ENCODE measurements at regions not wholly inside any gene's neighbourhood (a gene's known extent, or its start where the extent isn't known, plus 50 kb on each side); places are given as distances from the start of the nearest gene placed in this dataset.
A peak's percentile ranks its signal among the peaks of the same experiment; 100 is the strongest.

DNA sequence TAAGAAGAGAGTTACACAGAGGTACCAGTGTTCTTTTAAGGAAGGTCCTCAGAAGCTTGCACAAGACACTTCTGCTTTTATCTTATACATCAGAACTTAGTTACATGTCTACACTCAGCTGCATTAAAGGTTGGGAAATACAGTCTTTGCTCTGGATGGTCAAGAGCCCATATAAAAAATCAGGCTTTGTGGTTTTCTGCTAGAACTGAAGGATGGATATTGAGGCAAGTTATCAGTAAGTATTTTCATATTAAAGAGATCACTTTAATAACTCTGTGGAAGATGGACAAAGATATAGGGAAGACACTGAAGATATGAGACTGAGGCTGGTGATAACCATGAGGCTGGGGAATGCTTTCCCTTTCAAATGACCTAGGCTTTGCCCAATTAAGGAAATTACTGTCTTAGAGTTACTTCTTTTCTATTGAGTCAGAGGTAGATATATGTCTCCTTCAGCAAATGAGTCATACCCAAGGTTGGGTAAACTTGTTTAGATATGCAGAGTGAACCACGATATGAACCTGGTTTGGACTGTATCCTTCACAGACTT is 87.0 kb upstream of the TNC start:
- Histone ChIP-seq H3K4me3 (ENCODE audit: low read length) (no peak overlapping the region), H3K27ac (ENCODE audit: low read depth, low read length) (no peak overlapping the region), H2BK15ac (replicated peaks; ENCODE audit: low read depth) (peak overlapping the region; percentile 36), H3K27me3 (ENCODE audit: insufficient read depth, low read length, poor library complexity) (no peaks in the 10 kb centered on the region), H3K23ac (ENCODE audit: low read length) (no peak overlapping the region), H2AK5ac (ENCODE audit: low read length) (no peak overlapping the region), H2BK120ac (ENCODE audit: low read depth, low read length) (no peak overlapping the region), H3K79me2 (ENCODE audit: control insufficient read depth, insufficient read depth, low read length) (no peaks in the 10 kb centered on the region), H3K9ac (ENCODE audit: low read length) (no peak overlapping the region), H3K18ac (ENCODE audit: low read length) (no peak overlapping the region), H4K5ac (ENCODE audit: low read length) (no peak overlapping the region), H3K4me2 (ENCODE audit: low read length) (no peak overlapping the region), H3K36me3 (ENCODE audit: control insufficient read depth, insufficient read depth, low read length) (no peaks in the 10 kb centered on the region), H3K56ac (ENCODE audit: low read length) (no peak overlapping the region), H4K8ac (ENCODE audit: low read depth, low read length) (no peak overlapping the region), H3K79me1 (ENCODE audit: low read length) (no peaks in the 10 kb centered on the region), H3K4ac (ENCODE audit: low read depth, low read length) (no peak overlapping the region), H3K4me1 (ENCODE audit: control insufficient read depth, low read depth, low read length) (peaks cover 4% of the 10 kb centered on the region), H2BK5ac (ENCODE audit: low read length) (no peak overlapping the region)
- no CpG with 5 or more reads among the region's 1 CpG for WGBS (ENCODE audit: extremely low coverage, insufficient coverage, low lambda C conversion rate)
- DNase-seq: no peak

DNA sequence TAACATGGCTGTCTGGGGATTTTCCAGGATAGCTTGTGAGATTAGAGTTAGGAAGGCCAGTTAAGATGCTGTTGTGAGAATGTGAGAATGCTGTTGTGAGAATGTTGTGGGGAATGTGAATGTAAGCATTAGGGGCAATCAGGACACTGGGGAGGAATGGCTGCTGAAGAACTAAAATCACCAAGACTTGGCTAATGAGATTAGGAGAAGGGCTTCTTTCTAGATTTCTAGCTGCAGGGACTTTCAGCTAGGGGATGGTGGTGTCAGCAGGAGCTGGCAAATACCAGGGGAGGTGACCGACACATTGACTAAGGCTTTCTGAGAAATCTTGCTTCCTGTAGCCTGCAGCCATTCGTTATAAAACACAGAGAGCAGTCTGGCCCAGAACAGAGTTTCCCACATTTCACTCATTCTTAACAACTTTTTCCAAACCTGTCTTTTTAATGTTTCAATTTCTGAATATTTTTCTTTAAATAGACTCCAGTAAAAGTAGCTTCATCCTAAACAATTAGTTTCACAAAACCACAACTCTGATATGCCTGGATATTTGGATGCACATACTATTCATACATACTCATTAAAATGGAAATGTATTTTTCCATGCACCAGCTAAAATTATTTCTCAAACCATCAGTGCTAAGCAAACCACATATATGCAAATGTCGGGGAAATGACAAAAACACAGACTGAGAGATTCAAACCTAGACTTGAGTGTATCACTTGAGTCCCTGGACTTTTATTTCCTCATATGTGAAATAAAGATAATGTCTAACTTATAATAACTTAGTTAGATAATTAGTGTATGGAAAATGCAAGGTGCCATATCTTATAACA is 89.3 kb upstream of the TNC start:
- Histone ChIP-seq H3K79me2 (ENCODE audit: control insufficient read depth, insufficient read depth, low read length) (no peaks in the 10 kb centered on the region), H3K4ac (ENCODE audit: low read depth, low read length) (no peak overlapping the region), H4K8ac (ENCODE audit: low read depth, low read length) (no peak overlapping the region), H2AK5ac (ENCODE audit: low read length) (no peak overlapping the region), H3K27ac (ENCODE audit: low read depth, low read length) (peak overlapping the region; percentile 84), H3K27me3 (ENCODE audit: insufficient read depth, low read length, poor library complexity) (no peaks in the 10 kb centered on the region), H4K5ac (ENCODE audit: low read length) (no peak overlapping the region), H3K56ac (ENCODE audit: low read length) (peak overlapping the region; percentile 46), H2BK5ac (ENCODE audit: low read length) (no peak overlapping the region), H3K18ac (ENCODE audit: low read length) (peak overlapping the region; percentile 82), H3K4me2 (ENCODE audit: low read length) (no peak overlapping the region), H3K23ac (ENCODE audit: low read length) (no peak overlapping the region), H3K4me1 (ENCODE audit: control insufficient read depth, low read depth, low read length) (peaks cover 5% of the 10 kb centered on the region), H2BK120ac (ENCODE audit: low read depth, low read length) (no peak overlapping the region), H3K9ac (ENCODE audit: low read length) (no peak overlapping the region), H2BK15ac (replicated peaks; ENCODE audit: low read depth) (no peak overlapping the region), H3K36me3 (ENCODE audit: control insufficient read depth, insufficient read depth, low read length) (no peaks in the 10 kb centered on the region), H3K79me1 (ENCODE audit: low read length) (no peaks in the 10 kb centered on the region), H3K4me3 (ENCODE audit: low read length) (no peak overlapping the region)
- WGBS (ENCODE audit: extremely low coverage, insufficient coverage, low lambda C conversion rate): no CpG with 5 or more reads among the region's 3 CpGs
- DNase-seq: peak; percentile 94

DNA sequence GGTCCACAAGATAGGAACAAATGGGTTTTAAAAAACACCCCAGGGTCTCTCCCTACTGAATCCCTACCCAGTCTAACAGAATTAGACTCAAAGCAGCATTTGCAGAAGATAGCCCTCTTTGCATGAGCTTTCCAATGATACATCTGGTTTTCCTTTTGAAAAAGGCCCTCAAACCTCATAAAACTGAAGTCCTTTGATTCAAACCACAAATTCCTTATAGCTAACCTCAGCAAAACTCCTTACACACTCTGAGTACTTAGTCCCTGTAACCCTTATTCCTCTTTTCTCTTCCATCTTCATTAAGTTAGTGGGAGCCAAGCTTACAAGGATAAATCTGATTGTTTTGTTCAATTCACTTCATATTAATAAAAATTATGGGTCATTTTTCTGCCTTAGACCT is 90.5 kb upstream of the TNC start:
- Histone ChIP-seq H3K79me1 (ENCODE audit: low read length) (no peaks in the 10 kb centered on the region), H4K8ac (ENCODE audit: low read depth, low read length) (no peak overlapping the region), H3K79me2 (ENCODE audit: control insufficient read depth, insufficient read depth, low read length) (no peaks in the 10 kb centered on the region), H3K23ac (ENCODE audit: low read length) (no peak overlapping the region), H2BK120ac (ENCODE audit: low read depth, low read length) (peak overlapping the region; percentile 90), H3K27me3 (ENCODE audit: insufficient read depth, low read length, poor library complexity) (no peaks in the 10 kb centered on the region), H3K9ac (ENCODE audit: low read length) (no peak overlapping the region), H3K4ac (ENCODE audit: low read depth, low read length) (no peak overlapping the region), H3K4me2 (ENCODE audit: low read length) (no peak overlapping the region), H2BK15ac (replicated peaks; ENCODE audit: low read depth) (no peak overlapping the region), H2AK5ac (ENCODE audit: low read length) (no peak overlapping the region), H3K27ac (ENCODE audit: low read depth, low read length) (no peak overlapping the region), H3K36me3 (ENCODE audit: control insufficient read depth, insufficient read depth, low read length) (no peaks in the 10 kb centered on the region), H2BK5ac (ENCODE audit: low read length) (no peak overlapping the region), H3K4me1 (ENCODE audit: control insufficient read depth, low read depth, low read length) (peaks cover 7% of the 10 kb centered on the region), H4K5ac (ENCODE audit: low read length) (no peak overlapping the region), H3K18ac (ENCODE audit: low read length) (peak overlapping the region; percentile 95), H3K4me3 (ENCODE audit: low read length) (no peak overlapping the region), H3K56ac (ENCODE audit: low read length) (no peak overlapping the region)
- no peak for DNase-seq

DNA sequence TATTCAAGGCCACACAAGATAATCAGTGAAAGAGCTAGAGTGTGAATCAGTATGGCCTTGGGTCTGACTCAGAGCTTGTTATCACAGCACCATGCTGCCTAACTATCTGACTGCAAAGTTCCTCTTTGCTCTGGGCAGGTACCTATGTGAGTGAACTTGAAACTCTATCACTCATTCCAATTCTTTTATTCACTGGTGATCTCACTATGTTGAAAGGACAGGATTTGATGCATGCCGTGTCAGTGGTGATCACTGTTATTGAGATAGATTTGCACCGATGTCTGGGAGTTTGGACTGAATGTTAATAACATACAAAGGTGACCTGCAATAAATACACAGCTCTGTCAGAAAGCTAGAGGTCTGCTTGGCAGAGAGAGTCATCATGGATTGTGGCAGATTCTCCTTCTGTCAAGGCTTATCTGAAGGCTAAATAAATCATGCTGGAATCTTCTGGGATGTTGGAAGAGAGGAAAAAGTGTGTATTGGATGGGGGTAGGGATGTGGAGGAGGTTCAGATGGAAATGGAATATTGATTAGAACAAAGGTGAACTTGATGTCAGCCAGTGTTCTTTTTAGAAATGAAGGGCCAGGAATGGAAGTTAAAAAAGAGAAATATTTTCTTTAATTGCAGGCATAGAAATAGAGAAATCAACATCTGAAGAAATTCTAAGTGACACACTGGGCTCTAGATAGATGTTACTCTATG is 91.8 kb upstream of the TNC start:
- H4K8ac ChIP-seq (ENCODE audit: low read depth, low read length): no peak overlapping the region
- H3K79me1 ChIP-seq (ENCODE audit: low read length): no peaks in the 10 kb centered on the region
- no peak overlapping the region for H2BK15ac ChIP-seq (replicated peaks; ENCODE audit: low read depth)
- H2AK5ac ChIP-seq (ENCODE audit: low read length): no peak overlapping the region
- no peak overlapping the region for H3K4ac ChIP-seq (ENCODE audit: low read depth, low read length)
- H3K79me2 ChIP-seq (ENCODE audit: control insufficient read depth, insufficient read depth, low read length): no peaks in the 10 kb centered on the region
- no peak overlapping the region for H3K27ac ChIP-seq (ENCODE audit: low read depth, low read length)
- H3K4me1 ChIP-seq (ENCODE audit: control insufficient read depth, low read depth, low read length): peaks cover 7% of the 10 kb centered on the region
- H2BK120ac ChIP-seq (ENCODE audit: low read depth, low read length): no peak overlapping the region
- no peak overlapping the region for H2BK5ac ChIP-seq (ENCODE audit: low read length)
- no peak overlapping the region for H3K56ac ChIP-seq (ENCODE audit: low read length)
- H3K23ac ChIP-seq (ENCODE audit: low read length): no peak overlapping the region
- peak overlapping the region; percentile 23 for H3K18ac ChIP-seq (ENCODE audit: low read length)
- H3K27me3 ChIP-seq (ENCODE audit: insufficient read depth, low read length, poor library complexity): no peaks in the 10 kb centered on the region
- peak; percentile 70 for DNase-seq
- no CpG with 5 or more reads among the region's 2 CpGs for WGBS (ENCODE audit: extremely low coverage, insufficient coverage, low lambda C conversion rate)
- no peak overlapping the region for H4K5ac ChIP-seq (ENCODE audit: low read length)
- H3K4me3 ChIP-seq (ENCODE audit: low read length): no peak overlapping the region
- H3K4me2 ChIP-seq (ENCODE audit: low read length): no peak overlapping the region
- H3K36me3 ChIP-seq (ENCODE audit: control insufficient read depth, insufficient read depth, low read length): no peaks in the 10 kb centered on the region
- H3K9ac ChIP-seq (ENCODE audit: low read length): no peak overlapping the region

DNA sequence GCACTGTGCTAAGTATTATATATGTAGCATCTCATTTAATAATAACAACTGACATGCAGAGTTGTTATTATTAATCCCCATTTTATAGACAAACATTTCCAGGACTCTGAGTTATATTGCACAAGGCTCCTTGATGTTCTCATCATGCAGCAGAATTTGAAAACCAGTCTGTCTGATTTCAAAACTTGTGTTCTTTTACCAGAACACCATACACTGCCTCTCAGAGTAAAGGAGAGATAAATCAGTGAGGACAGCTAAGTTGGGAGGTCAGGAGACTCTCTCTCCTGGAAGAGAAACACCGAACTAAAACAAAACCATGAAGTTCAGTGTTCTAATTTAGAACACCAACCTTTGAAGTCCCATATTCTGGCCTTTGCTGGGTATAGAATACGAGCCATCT is 92.7 kb upstream of the TNC start:
- Histone ChIP-seq H3K36me3 (ENCODE audit: control insufficient read depth, insufficient read depth, low read length) (no peaks in the 10 kb centered on the region), H3K4me3 (ENCODE audit: low read length) (no peak overlapping the region), H2BK5ac (ENCODE audit: low read length) (no peak overlapping the region), H3K79me2 (ENCODE audit: control insufficient read depth, insufficient read depth, low read length) (no peaks in the 10 kb centered on the region), H3K79me1 (ENCODE audit: low read length) (no peaks in the 10 kb centered on the region), H3K27me3 (ENCODE audit: insufficient read depth, low read length, poor library complexity) (no peaks in the 10 kb centered on the region), H4K8ac (ENCODE audit: low read depth, low read length) (no peak overlapping the region), H4K5ac (ENCODE audit: low read length) (no peak overlapping the region), H2BK120ac (ENCODE audit: low read depth, low read length) (no peak overlapping the region), H3K4me1 (ENCODE audit: control insufficient read depth, low read depth, low read length) (peaks cover 7% of the 10 kb centered on the region), H3K4ac (ENCODE audit: low read depth, low read length) (no peak overlapping the region), H2AK5ac (ENCODE audit: low read length) (no peak overlapping the region), H3K9ac (ENCODE audit: low read length) (no peak overlapping the region), H3K18ac (ENCODE audit: low read length) (peak overlapping the region; percentile 94), H2BK15ac (replicated peaks; ENCODE audit: low read depth) (peak overlapping the region; percentile 45), H3K56ac (ENCODE audit: low read length) (no peak overlapping the region), H3K4me2 (ENCODE audit: low read length) (no peak overlapping the region), H3K23ac (ENCODE audit: low read length) (no peak overlapping the region), H3K27ac (ENCODE audit: low read depth, low read length) (no peak overlapping the region)
- DNase-seq: no peak
- no CpG with 5 or more reads among the region's 2 CpGs for WGBS (ENCODE audit: extremely low coverage, insufficient coverage, low lambda C conversion rate)
